Glomerular visceral epithelial cell (primary cell): ENCODE measurements at regions not wholly inside any gene's neighbourhood (a gene's known extent, or its start where the extent isn't known, plus 50 kb on each side); places are given as distances from the start of the nearest gene placed in this dataset.

ENCODE experiments used
- DNase-seq: peaks from one replicate; pipeline ENCODE4 v3.0.0-alpha.2; 2016; ENCODE audit errors: extremely low spot score

DNA sequence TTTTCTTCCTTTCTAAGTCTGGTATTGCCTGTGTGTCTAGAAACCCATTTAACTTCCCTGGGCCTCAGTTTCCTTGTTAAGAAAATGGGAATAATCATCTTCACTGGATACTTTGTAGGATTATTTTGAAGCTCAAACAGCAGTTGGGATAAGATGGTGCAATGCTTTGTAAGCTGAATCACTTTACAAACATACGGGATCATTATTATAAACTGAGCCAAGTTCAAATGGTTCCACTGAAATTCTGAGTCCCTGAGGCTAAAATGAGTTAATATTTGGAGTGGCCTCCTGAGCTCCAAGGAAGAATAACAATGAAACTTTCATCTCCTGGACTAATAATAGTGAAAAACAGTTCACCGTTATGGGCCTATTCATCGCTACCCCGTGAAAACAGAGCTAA is 388.0 kb downstream of the PLPP3 start:
- no peak for DNase-seq

DNA sequence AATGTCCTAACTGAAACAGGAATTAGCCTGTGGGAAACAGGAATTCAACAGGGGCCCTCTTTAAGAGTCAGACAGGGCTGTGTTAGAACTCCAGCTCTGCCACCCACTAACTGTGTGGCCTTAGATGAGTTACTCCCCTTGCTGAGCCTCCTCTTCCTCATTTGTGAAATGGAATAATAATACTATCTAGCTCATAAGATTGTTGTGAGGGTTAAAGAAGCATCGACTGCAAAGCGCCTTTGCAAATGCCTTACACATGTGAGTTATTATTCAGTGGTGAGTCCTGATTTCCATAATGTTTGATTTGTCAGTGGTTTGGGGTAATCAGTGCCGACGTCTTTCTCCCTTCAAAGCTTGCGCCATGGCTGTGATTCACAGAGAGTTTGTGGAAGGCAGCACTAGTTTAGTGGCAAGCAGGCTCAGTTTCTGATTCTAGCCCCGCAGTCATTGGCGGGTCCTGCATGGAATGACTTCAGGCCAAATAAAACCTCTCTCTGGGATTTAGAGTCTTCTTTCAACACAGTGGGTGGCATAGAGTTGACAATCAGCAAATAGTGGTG is 388.5 kb downstream of the PLPP3 start:
- DNase-seq: no peak

DNA sequence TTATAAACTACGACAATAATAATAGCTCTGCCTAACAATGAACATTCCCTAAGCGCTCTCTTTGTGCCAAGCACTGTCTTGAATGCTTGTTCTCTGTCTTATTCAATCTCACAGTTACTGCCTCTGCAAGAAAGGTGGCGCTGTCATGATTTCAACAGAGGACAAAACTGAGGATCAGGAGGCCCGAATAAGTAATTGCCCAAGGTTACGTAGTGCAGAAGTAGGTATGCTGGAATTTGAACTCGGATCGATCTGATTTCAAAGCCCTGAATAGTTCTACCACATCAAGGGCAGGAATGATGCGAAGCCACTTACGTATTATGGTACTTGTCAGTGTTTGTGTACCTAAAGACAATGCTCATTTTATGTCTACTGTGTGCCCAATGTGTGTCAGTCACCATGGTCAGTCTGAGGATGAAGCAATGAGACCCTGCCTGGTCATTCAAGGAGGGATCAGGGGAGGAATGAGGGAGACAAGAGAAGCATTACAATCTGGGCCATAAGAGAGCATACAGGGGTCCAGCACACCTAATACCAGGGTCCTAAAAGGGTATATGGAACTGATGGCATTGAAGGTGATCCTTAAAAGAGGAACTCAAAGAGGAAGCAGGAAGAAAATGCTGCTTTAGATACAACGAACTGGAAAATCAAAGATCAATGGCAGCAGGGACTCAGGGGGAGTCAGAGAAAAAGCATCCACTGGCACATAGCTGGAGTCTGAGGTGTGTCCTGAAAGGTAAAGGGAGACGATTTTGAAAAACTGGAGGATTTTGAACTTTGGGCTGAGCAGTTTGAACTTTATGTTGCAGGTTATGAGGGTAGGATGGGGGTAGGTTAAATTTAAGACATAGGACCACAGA is 389.2 kb downstream of the PLPP3 start:
- no peak for DNase-seq

DNA sequence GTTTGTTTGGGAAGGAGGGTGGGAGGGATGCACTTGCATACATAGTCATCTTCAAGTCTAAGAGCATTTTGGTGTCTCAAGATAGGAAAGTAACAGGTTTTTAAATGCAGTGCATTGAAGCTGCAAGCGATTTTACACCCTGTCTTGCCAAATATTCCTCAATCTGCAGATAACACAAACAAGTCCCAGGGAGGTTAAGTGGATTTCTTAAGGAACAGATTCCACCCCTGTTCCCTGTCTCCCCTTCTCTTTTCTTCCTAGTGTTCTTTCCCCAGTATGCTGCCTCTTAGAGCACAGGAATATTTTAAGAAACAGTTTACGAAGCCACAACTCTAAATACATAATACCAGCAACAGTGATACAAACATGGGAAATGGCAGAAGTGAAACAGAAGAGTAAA is 389.9 kb downstream of the PLPP3 start:
- DNase-seq: no peak

DNA sequence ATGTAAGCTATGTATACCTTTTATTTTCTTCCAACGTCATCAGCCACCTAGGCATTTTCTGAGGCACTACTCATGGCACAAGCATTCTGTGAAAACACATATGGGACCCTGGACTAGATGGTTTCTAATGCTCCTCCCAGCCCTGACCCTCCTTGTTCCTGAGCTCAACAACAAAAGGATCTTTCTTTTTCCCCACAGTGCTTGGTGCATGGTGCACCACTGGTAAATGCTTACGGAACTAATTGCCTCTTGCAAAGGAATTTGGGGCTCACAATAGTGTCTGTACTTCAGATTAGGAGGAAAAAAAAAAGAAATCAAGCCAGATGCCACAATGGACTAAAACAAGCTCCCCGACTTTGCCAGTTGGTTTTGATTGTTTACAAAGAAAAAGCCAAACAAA is 390.5 kb downstream of the PLPP3 start:
- DNase-seq: no peak

DNA sequence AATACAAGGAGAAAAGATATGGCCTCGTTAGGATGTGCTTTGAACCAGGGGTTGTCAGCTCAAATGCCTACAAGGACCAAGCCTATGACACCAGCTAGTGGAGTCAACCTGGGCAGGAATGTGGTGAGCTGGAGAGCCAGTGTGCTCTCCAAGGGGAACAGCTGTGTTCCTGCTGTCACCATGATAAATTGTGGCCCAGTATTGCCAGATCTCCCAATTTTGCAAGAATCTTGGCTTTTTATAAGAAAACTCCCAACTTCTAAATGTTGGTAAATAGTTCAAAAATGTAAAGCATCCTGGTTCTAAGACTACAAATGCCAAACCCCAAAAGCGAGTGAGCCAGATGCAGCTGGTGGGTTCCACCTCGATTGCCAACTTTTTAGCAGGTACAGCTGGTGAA is 391.1 kb downstream of the PLPP3 start:
- DNase-seq: no peak

DNA sequence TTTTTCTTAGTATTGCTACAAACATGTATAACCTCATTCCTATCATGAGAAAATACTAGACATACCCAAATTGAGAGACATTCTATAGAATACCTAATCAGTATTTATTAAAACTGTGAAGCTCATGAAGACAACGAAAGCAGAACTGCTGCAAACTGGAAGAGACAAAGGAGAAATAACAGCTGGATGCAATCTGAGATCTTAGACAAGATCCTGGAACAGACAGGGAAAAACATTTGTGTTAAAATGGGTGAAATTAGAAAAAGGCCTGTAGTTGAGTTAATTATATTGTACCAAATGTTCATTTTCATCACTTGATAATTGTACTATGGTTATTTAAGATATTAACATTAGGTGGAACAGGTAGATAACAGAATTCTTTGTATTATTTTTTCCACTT is 392.0 kb downstream of the PLPP3 start:
- DNase-seq: no peak

DNA sequence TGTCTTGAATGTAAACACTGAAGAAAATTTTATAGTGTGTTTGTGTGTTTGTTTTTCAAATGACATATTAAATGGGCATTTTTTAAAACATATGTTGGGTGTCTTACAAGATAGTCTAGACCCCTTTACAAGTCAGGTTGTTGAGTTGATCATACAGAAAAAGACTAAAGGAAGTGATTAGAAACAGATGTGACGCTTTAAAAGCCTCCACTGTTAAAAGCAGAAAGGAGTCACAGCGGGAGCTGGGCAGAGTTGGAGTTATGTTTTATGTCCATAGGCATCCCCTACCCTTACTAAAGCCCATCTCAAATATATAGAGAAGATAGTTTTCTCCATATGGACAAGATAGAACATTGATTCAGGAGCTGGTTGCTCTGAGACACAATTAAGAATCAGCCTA is 393.9 kb downstream of the PLPP3 start:
- DNase-seq: no peak

DNA sequence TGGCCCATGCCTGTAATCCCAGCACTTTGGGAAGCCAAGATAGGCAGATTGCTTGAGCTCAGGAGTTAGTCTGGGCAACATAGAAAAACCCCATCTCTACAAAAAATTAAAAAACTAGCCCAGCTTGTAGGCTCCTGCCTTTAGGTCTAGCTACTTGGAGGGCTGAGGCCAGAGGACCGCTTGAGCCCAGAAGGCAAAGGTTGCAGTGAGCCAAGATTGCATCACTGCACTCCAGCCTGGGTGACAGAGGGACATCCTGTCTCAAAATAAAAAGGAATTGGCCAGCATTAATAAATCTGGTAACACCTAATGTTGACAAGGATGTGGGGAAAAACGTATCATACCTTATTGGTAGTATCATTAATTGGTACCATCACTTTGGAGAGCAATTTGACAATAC is 396.2 kb downstream of the PLPP3 start:
- no peak for DNase-seq

DNA sequence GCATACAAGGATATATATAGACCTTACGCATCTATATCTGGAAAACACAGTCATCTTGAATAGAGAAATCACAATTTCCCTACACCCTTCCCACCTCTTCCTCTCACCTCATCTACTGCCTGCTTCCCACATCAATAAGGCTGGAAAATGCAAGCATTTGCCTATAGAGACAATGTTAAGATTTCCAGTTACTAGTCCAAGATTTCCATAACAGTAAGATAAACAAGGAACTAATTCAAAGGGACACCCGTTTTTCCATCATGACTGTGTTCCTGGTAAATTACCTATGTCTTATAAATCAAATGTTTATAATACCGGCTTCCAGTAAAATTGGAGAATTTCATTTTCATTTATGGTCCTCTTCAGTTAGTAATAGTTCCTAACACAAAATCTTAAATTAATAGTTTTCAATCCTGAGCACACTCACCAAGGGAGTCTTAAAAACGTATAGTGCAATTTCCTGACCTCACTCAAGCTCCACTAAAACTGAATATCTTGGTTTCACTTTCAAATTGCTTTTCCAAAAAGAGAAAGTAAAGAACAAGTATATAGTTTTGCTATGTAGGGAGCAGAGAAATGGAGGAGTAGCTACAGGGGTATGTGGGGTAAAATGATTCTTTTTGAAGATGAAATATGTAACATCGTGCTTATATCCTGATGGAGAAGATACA is 398.7 kb downstream of the PLPP3 start:
- no peak for DNase-seq

DNA sequence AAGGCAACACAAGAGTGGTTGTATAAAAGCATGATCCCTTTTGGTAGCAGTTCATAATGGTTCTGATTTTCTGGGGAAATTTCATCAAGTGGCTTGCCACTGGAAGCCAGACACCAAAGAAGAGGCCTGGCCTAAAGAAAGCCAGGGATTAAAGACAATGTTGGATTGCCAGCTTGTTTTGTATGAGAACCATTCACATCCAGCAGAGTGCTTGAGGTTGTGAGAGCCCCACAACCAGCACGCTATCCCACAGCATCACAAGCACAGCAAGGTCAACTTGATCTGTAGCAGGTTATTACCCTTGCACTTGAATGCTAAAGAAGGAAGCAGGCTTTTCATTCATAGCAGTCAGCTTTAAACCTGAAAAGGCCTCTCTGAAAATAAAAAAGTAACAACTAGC is 399.8 kb downstream of the PLPP3 start:
- no peak for DNase-seq

DNA sequence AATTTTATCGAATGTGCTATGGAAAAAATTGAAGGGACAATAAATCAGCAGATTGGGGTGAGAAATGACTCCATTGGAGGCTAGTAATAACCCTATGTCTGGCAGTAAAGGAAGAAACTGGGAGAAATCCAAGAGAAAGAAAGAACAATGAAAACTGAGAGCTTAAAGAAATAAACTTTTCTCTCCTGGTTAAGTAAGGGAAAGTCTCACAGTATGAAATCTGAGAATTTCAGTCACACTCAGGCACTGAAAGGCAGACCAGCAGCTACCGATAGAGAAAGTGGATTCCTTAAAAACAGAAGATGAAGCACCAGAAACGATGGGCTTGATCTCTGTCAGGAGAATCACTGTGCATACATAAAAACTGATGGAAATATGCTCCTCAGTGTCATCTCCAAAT is 404.2 kb downstream of the PLPP3 start:
- no peak for DNase-seq

DNA sequence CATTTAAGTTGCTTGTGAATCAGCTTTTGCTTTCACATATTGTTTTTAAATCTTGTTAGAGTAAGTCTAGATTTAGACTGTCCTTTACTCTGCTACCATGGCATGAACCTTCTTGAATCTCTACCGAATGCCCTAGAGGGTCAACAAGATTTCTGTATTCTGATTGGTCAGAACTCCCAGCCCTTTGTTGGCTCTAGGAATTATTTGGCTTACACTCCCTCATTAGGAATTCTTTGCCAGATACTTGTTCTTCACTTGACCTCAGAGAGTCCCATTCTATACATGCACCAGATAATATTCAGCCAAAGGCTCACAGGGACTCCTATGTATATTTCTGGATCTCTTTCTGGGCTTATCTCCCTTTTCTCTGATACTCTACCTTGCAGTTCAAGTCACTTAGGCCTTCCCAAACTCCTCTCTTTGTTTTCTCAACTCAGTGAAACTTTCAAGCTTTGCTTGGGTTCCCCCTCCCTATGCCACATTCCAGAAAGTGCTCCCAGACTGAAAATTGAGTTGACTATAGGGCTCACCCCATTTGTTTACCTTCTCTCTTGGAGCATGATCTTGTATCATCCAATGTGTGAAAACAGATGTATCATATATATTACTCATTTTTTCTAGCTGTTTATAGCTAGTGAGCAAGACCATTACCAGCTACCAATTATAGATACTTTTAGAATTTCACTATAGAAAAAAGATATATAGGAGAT is 405.0 kb downstream of the PLPP3 start:
- DNase-seq: no peak

DNA sequence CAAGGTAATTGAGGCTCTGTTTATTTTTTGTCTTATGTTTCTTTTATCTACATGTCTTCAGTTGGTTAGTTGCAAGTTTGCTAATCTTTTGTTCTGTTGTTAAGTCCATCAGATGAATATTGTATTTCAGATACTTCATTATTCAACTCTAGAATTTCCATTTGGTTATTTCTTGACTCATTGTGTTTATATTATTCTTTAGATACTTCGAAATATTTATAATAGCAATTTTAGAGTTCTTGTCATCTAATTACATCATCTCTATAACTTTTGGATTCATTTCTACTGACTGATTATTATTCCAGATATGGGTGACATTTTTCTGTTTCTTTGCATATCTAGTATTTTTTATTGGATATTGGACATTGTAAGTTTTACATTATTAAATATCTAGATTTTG is 405.6 kb downstream of the PLPP3 start:
- DNase-seq: no peak

DNA sequence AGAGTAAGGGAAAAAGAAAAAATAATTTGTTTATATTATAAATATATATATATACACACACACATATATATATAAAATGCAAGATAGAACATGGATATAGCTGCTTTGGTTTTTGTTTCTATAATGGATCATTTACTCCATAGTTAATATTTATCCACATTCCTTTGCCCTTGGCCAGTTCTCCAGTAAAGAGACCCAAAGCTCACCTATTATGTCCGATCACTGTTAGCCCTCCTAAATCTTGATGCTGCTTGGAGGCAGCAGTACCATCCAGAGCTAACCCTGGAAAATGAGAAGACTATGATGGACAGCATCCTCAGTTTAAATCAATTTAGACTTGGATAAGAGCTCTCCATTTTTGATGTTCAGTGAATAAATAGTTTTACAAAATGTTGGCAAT is 407.7 kb downstream of the PLPP3 start:
- peak; percentile 7 for DNase-seq

DNA sequence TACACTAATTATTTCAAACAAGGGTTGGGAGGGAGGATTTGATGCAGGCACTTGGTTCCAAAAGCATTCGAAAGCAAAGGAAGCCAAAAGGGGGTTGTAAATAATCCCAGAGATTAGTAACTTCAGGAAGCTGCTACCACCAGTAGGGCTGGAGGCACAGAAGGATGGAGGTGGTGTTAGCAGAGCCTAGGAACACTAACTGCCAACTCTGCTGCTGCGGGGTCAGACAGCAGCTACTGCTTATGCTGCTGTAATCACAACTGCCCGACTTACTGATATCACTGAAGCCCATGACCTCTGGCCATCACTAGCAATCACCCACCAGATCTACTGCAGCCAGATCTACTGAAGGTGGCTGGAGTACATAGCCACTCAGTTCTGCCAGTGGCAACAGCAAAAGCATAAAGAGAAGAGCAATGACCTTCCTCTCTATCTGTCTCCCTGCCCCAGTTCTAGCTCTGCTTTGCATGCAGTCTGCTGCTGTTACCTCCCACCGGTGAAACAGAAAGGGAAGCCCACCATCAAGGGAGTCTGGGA is 408.5 kb downstream of the PLPP3 start:
- no peak for DNase-seq

DNA sequence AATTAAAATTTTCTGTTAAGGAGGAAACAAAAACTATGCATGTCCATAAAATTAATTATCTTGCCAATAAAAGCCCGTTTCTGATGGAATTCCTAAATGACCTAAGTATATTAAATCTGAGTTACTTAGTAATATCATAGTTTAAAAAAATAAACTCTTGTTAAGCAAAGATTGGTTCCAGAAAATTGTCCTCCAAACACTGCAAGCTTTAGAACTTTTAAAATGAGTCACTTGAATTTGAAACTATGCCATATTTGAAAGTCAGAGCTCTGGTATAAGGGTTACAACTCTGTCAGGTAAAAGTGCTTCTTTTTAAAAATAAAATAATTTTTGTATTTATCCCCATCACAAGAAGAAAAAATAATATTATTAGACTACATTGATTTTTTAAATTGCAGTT is 409.5 kb downstream of the PLPP3 start:
- no peak for DNase-seq

DNA sequence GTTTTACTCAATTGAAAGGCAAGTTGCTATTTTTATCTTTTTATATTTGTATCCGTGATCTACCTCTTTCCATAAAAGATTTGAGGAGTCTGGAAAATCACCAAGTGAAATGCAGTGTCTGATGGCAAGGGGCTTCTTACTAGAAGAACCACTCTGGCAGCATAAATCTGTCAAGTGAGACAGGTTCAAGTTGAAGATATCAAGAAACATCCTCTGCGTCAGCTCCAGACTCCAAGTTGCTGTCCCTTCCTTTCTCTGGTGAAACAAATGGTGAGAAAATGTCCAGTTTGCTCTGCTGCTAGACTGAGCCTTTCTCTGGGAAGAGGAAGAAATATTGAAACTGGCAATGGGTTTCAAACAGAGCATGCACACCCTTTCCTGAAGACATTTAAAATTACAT is 411.2 kb downstream of the PLPP3 start:
- no peak for DNase-seq

DNA sequence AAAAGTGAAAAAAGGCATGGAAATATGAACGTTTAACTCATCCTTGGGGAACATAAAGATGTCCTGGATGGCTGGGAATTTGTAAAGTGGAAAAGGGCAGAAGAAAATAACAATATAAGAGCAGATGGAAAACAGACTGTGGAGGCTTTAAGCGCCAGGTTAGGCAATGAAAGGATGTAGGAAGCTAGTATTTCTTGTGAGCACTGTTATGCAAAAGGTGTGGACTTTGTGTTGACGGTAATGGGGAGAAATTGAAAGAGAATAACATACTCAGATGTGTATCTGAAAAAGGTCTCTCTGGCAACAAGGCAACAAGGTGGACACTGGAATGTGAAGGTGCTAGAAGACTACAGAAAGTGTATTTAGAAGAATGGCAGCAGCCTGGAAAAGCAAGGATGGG is 411.8 kb downstream of the PLPP3 start:
- no peak for DNase-seq

DNA sequence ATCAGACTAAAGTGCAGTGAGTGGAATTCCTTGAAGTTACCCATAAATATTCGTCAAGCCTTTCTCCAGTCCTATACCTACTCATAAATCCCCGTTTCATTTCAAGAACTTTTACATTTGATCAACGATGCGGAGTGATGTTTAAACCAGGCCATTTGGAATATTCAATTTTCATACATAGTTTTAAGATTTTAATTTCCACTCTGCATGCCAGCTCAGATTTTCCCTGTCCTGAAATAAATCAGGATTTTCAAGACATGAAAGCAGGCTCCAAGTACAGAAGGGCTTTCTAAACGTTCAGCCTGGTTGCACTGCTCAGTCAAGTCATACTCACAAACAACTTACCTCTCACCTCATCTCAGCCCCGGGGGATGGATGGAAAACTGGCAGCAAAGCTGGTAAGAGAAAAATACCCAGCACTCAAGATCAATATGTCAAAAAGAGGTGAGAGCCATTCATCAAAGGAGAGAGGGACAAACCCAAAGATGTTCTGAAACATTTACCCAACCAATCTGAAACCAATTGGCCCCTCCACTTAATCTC is 418.5 kb downstream of the PLPP3 start:
- DNase-seq: no peak

DNA sequence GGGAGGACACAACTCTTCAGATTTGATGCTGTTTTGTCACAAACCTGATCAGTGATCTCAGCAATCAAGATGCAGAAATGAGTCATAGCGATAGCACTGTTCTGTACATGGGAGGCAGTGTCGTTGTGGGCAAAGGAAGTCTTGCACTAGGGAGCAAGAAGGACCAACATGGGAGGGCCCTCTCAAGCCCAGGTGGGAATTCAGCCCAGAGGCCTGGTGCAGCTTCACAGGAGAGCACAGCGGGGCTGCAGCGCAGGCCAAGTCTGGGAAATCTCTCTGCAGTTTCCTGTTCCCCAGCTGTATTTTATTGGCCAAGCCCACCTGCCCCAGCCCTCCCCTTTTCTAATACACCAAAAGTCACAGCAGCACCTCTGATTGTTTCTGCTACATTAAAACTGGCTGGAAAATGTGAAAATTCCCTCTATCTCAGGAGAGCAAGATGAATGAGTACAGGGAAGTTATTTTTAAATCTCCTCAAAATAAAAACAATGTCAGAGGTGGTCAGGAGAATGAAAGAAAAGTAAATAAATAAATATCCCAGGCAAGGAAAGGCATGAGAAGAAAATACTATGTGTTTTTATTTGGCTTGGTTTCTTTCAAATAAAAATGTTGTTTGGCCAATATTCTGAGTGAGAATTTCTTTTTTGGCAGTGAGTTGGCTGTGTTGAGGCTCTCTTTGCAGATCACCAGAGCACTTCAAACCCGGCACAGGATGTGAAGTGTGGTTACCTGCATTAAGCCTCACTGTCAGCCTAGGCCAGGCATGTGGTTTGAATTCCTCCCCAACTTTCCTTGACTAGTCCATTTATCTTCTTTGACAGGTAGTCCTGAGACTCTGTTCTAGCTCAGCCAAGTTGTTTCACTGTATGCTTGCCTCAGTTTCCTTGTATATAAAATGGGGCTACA is 422.1 kb downstream of the PLPP3 start:
- DNase-seq: no peak
